Large intestine (tissue), 3 donors: ENCODE measurements at regions not wholly inside any gene's neighbourhood (a gene's known extent, or its start where the extent isn't known, plus 50 kb on each side); places are given as distances from the start of the nearest gene placed in this dataset.

Source experiments
- DNase-seq, 2 donors: peaks; one replicate each; pipeline versions ENCODE4 v3.0.0 to v3.0.0-alpha.2; 2013
- H3K27ac ChIP-seq: one replicate; pipeline ENCODE4 v1.5.1; 2013; ENCODE audit warnings: low read length
- H3K27me3 ChIP-seq: 2 replicates; pipeline ENCODE4 v1.6.1; 2013; ENCODE audit warnings: low read length; ENCODE audit not compliant: control insufficient read depth, insufficient read depth
- H3K36me3 ChIP-seq: 2 replicates; pipeline ENCODE4 v1.6.1; 2013; ENCODE audit warnings: low read length; ENCODE audit not compliant: control insufficient read depth, insufficient read depth
- H3K4me1 ChIP-seq: one replicate; pipeline ENCODE4 v1.6.1; 2013; ENCODE audit warnings: low read length; ENCODE audit not compliant: control insufficient read depth, insufficient read depth
- H3K4me3 ChIP-seq: one replicate; pipeline ENCODE4 v1.5.1; 2013; ENCODE audit warnings: low read length
- H3K9me3 ChIP-seq: one replicate; pipeline ENCODE4 v1.6.1; 2013; ENCODE audit warnings: mild to moderate bottlenecking, low read depth, low read length, moderate library complexity; ENCODE audit not compliant: control insufficient read depth
- WGBS: methylation state at CpG from one replicate; pipeline ENCODE4 v1.1.5; 2013; ENCODE audit warnings: low lambda C conversion rate; ENCODE audit not compliant: insufficient coverage; 5-methylcytosine and 5-hydroxymethylcytosine counted together

GRCh38 chr6:98530732-98531131, 303.6 kb upstream of the POU3F2 start:
- H3K4me3 ChIP-seq: no peak overlapping the region
- no peaks in the 10 kb centered on the region for H3K4me1 ChIP-seq
- H3K27ac ChIP-seq: no peak overlapping the region
- DNase-seq: no peak
- H3K9me3 ChIP-seq: no peaks in the 10 kb centered on the region
- no CpG with 5 or more reads among the region's 5 CpGs for WGBS
- H3K27me3 ChIP-seq: no peaks in the 10 kb centered on the region
- H3K36me3 ChIP-seq: no peaks in the 10 kb centered on the region

- DNase-seq: no peak
- H3K27ac ChIP-seq: no peak overlapping the region
Measured at GRCh38 chr6:98532004-98532403, 302.4 kb upstream of the POU3F2 start.

GRCh38 chr6:98539741-98540140, 294.6 kb upstream of the POU3F2 start:
- 72% methylated on average over 2 of the region's 2 CpGs for WGBS
- H3K9me3 ChIP-seq: no peaks in the 10 kb centered on the region

More at GRCh38 chr6:98532004-98532403, 302.4 kb upstream of the POU3F2 start:
- WGBS: no CpG with 5 or more reads among the region's 6 CpGs
- Histone ChIP-seq H3K4me3 (no peak overlapping the region), H3K36me3 (no peaks in the 10 kb centered on the region), H3K9me3 (no peaks in the 10 kb centered on the region), H3K4me1 (no peaks in the 10 kb centered on the region), H3K27me3 (no peaks in the 10 kb centered on the region)

GRCh38 chr6:98546376-98546775, 288.0 kb upstream of the POU3F2 start:
- Histone ChIP-seq H3K36me3 (no peaks in the 10 kb centered on the region), H3K9me3 (no peaks in the 10 kb centered on the region), H3K27me3 (no peaks in the 10 kb centered on the region), H3K4me3 (no peak overlapping the region), H3K4me1 (no peaks in the 10 kb centered on the region), H3K27ac (no peak overlapping the region)
- no peak for DNase-seq
- WGBS: no CpG with 5 or more reads among the region's 2 CpGs

More at GRCh38 chr6:98539741-98540140, 294.6 kb upstream of the POU3F2 start:
- Histone ChIP-seq H3K27me3 (no peaks in the 10 kb centered on the region), H3K4me1 (no peaks in the 10 kb centered on the region), H3K36me3 (no peaks in the 10 kb centered on the region), H3K27ac (no peak overlapping the region), H3K4me3 (no peak overlapping the region)
- no peak for DNase-seq

- H3K27me3 ChIP-seq: no peaks in the 10 kb centered on the region
- no peaks in the 10 kb centered on the region for H3K4me1 ChIP-seq
- WGBS: 80% methylated on average over 2 of the region's 6 CpGs
- H3K9me3 ChIP-seq: no peaks in the 10 kb centered on the region
- no peak overlapping the region for H3K27ac ChIP-seq
- DNase-seq: no peak
- H3K36me3 ChIP-seq: no peaks in the 10 kb centered on the region
- H3K4me3 ChIP-seq: no peak overlapping the region
Measured at GRCh38 chr6:98547151-98547550, 287.2 kb upstream of the POU3F2 start.

- no peaks in the 10 kb centered on the region for H3K4me1 ChIP-seq
- no peak overlapping the region for H3K27ac ChIP-seq
- WGBS: no CpG with 5 or more reads among the region's 5 CpGs
Measured at GRCh38 chr6:98547634-98548033, 286.7 kb upstream of the POU3F2 start.

GRCh38 chr6:98548301-98548700, 286.1 kb upstream of the POU3F2 start:
- Histone ChIP-seq H3K27ac (no peak overlapping the region), H3K4me3 (no peak overlapping the region), H3K9me3 (no peaks in the 10 kb centered on the region), H3K4me1 (no peaks in the 10 kb centered on the region), H3K36me3 (no peaks in the 10 kb centered on the region), H3K27me3 (no peaks in the 10 kb centered on the region)
- no peak for DNase-seq
- WGBS: no CpG with 5 or more reads among the region's 1 CpG

More at GRCh38 chr6:98547634-98548033, 286.7 kb upstream of the POU3F2 start:
- no peak for DNase-seq
- no peak overlapping the region for H3K4me3 ChIP-seq
- H3K27me3 ChIP-seq: no peaks in the 10 kb centered on the region
- H3K36me3 ChIP-seq: no peaks in the 10 kb centered on the region
- H3K9me3 ChIP-seq: no peaks in the 10 kb centered on the region

- H3K27me3 ChIP-seq: no peaks in the 10 kb centered on the region
- WGBS: 60% methylated on average over 1 of the region's 2 CpGs
- H3K4me1 ChIP-seq: no peaks in the 10 kb centered on the region
- H3K36me3 ChIP-seq: no peaks in the 10 kb centered on the region
- H3K27ac ChIP-seq: no peak overlapping the region
- DNase-seq: no peak
- no peak overlapping the region for H3K4me3 ChIP-seq
- H3K9me3 ChIP-seq: no peaks in the 10 kb centered on the region
Measured at GRCh38 chr6:98560418-98560817, 274.0 kb upstream of the POU3F2 start.

- Histone ChIP-seq H3K4me3 (no peak overlapping the region), H3K27ac (no peak overlapping the region), H3K27me3 (no peaks in the 10 kb centered on the region), H3K9me3 (no peaks in the 10 kb centered on the region), H3K4me1 (no peaks in the 10 kb centered on the region), H3K36me3 (no peaks in the 10 kb centered on the region)
- WGBS: 84% methylated on average over 3 of the region's 5 CpGs
- no peak for DNase-seq
Measured at GRCh38 chr6:98560841-98561240, 273.5 kb upstream of the POU3F2 start.

GRCh38 chr6:98566126-98566525, 268.2 kb upstream of the POU3F2 start:
- no peak for DNase-seq
- no peaks in the 10 kb centered on the region for H3K27me3 ChIP-seq
- H3K4me3 ChIP-seq: no peak overlapping the region
- H3K36me3 ChIP-seq: no peaks in the 10 kb centered on the region
- no peak overlapping the region for H3K27ac ChIP-seq
- no peaks in the 10 kb centered on the region for H3K4me1 ChIP-seq
- H3K9me3 ChIP-seq: no peaks in the 10 kb centered on the region
- WGBS: 86% methylated on average over 1 of the region's 1 CpG

- H3K4me3 ChIP-seq: no peak overlapping the region
Measured at GRCh38 chr6:98572579-98572978, 261.8 kb upstream of the POU3F2 start.

More at GRCh38 chr6:98572579-98572978, 261.8 kb upstream of the POU3F2 start:
- H3K36me3 ChIP-seq: no peaks in the 10 kb centered on the region
- H3K27me3 ChIP-seq: no peaks in the 10 kb centered on the region
- H3K4me1 ChIP-seq: no peaks in the 10 kb centered on the region
- 40% methylated on average over 1 of the region's 1 CpG for WGBS
- H3K9me3 ChIP-seq: no peaks in the 10 kb centered on the region
- DNase-seq: no peak
- H3K27ac ChIP-seq: no peak overlapping the region
